Body of pancreas (tissue), 4 donors: ENCODE measurements at regions not wholly inside any gene's neighbourhood (a gene's known extent, or its start where the extent isn't known, plus 50 kb on each side); places are given as distances from the start of the nearest gene placed in this dataset.

Experiments used
- ATAC-seq: fragments of 150-250 bp; one replicate; pipeline ENCODE4 v1.9.1; 2016
- DNase-seq, 4 donors: peaks; one replicate each; pipeline ENCODE4 v3.0.0-alpha.2; 2019
- H3K27ac ChIP-seq, 4 donors: fragments of 200-600 bp; sonication (generic); 1 replicate in 3 of 4; 2 replicates in 1 of 4; pipeline versions ENCODE4 v1.5.1 to v1.6.1; 2016 to 2019; ENCODE audit warnings: mild to moderate bottlenecking in 1 of 4, mixed read lengths in 1 of 4, moderate library complexity in 1 of 4
- H3K27me3 ChIP-seq, 2 donors: fragments of 200-600 bp; sonication (generic); one replicate each; pipeline ENCODE4 v1.6.0; 2016; ENCODE audit warnings: mild to moderate bottlenecking in 1 of 2
- H3K36me3 ChIP-seq, 2 donors: fragments of 200-600 bp; sonication (generic); replicated peaks in 1 of 2; 2 replicates each; pipeline ENCODE4 v1.5.1; 2016; ENCODE audit warnings: low read depth in 2 of 2; ENCODE audit not compliant: insufficient read depth in 1 of 2
- H3K4me1 ChIP-seq: fragments of 200-600 bp; sonication (generic); one replicate; pipeline ENCODE4 v1.6.0; 2016
- H3K4me3 ChIP-seq, 2 donors: fragments of 200-600 bp; sonication (generic); 1 replicate in 1 of 2; 2 replicates in 1 of 2; pipeline ENCODE4 v1.5.1; 2016 to 2019
- H3K9me3 ChIP-seq, 3 donors: fragments of 200-600 bp; sonication (generic); 1 replicate in 2 of 3; 2 replicates in 1 of 3; pipeline ENCODE4 v1.5.1; 2016
- POLR2A ChIP-seq, 3 donors: fragments of 450-650 bp; IDR thresholded peaks; one replicate each; pipeline ENCODE4 v1.6.1; 2016; ENCODE audit warnings: antibody characterized with exemption in 3 of 3, mild to moderate bottlenecking in 2 of 3
- WGBS, 2 donors: methylation state at CpG; one replicate each; pipeline ENCODE4 v1.1.5; 2017; 5-methylcytosine and 5-hydroxymethylcytosine counted together
- intact Hi-C: fragments of 100-400 bp; cut with DNase I; formaldehyde crosslinking; loops from one replicate; pipeline ENCODE4 v1.15.1; 2023
- TF ChIP-seq, protein P1 (sequence below), 7 experiments: fragments of 450-650 bp in 4 of 7; fragments of 200-600 bp in 3 of 7; sonication (generic) in 3 of 7; IDR thresholded peaks; one replicate each; pipeline ENCODE4 v1.5.1; 2016 to 2019; ENCODE audit warnings: antibody characterized with exemption in 7 of 7

DNA sequence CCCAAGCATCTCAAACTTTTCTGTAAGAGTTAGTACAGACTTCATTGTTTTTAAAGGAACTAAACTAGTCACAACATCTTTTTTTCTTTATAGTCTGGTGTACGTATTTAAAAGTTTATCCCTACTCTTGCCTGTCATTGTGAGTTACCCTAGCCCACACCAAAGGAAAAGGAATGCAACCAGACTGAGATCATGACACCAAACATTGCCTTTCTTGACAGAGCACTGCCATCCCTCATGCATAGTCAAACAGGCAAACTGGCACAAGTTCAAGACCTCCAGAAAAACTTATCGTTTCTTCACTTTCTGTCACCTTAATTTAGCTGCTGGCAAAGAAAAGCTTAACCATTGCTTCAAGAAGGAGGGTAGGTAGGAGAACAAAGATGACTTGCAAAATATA lies 448.4 kb upstream of the MANEA start:
- H3K4me1 ChIP-seq: no peaks in the 10 kb centered on the region
- DNase-seq: no peak
- WGBS, 2 donors: 36 to 41% methylated on average over 2 of the region's 2 CpGs
- no peak overlapping the region for H3K4me3 ChIP-seq
- no peaks in the 10 kb centered on the region for H3K36me3 ChIP-seq
- intact Hi-C loops: no loop called here
- no peaks in the 10 kb centered on the region for H3K27me3 ChIP-seq
- TF ChIP-seq, protein P1, sequence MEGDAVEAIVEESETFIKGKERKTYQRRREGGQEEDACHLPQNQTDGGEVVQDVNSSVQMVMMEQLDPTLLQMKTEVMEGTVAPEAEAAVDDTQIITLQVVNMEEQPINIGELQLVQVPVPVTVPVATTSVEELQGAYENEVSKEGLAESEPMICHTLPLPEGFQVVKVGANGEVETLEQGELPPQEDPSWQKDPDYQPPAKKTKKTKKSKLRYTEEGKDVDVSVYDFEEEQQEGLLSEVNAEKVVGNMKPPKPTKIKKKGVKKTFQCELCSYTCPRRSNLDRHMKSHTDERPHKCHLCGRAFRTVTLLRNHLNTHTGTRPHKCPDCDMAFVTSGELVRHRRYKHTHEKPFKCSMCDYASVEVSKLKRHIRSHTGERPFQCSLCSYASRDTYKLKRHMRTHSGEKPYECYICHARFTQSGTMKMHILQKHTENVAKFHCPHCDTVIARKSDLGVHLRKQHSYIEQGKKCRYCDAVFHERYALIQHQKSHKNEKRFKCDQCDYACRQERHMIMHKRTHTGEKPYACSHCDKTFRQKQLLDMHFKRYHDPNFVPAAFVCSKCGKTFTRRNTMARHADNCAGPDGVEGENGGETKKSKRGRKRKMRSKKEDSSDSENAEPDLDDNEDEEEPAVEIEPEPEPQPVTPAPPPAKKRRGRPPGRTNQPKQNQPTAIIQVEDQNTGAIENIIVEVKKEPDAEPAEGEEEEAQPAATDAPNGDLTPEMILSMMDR (IDR thresholded peaks at IDR 0.05): no peak
- TF ChIP-seq POLR2A (IDR thresholded peaks at IDR 0.05): no peak
- H3K27ac ChIP-seq: no peak overlapping the region
- ATAC-seq: no peak
- H3K9me3 ChIP-seq: no peaks in the 10 kb centered on the region

DNA sequence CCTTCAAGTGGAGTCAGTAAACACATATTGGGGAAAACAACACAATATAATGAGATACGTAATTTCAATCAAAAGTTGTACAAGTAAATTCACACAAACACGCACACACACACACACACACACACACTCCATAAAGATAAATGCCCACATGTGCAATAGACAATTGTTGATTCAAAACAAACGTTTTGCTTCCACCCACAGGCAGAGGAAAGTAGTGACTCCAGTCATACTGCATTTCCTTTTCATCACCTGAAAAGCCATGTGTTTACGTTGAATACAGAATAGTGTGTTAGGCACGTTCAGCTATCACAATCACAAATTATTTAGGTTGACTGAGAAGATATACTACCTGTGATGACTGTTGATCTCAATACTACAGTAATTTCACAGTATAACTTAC lies 443.8 kb upstream of the MANEA start:
- H3K9me3 ChIP-seq: no peaks in the 10 kb centered on the region
- H3K27ac ChIP-seq: no peak overlapping the region
- WGBS, 2 donors: 15 to 22% methylated on average over 5 of the region's 5 CpGs
- TF ChIP-seq, protein P1 (IDR thresholded peaks at IDR 0.05): no peak
- no peak for TF ChIP-seq POLR2A (IDR thresholded peaks at IDR 0.05)
- DNase-seq (no peak), ATAC-seq (no peak)
- H3K27me3 ChIP-seq: no peaks in the 10 kb centered on the region
- intact Hi-C loops: no loop called here
- H3K4me1 ChIP-seq: no peaks in the 10 kb centered on the region
- H3K4me3 ChIP-seq: no peak overlapping the region
- no peaks in the 10 kb centered on the region for H3K36me3 ChIP-seq

DNA sequence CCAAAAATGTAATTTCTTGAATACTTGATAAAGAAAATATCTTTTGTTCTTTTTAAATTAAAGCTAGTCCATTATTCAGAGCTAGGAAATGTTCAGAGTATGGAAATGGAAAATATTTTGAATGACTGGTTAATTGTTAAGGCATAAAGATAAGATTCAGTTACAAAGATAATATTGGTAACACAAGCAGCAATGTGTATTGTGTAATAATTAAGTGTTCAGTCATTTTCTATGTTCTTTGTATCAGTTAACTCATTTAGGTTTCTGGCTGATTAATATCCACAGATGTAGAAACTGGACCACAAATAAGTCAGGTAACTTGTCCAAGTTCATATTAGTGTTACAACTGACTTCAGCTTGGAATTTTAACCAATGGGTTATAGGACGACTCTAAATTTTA lies 442.2 kb upstream of the MANEA start:
- Histone ChIP-seq H3K27ac (no peak overlapping the region), H3K9me3 (no peaks in the 10 kb centered on the region), H3K4me3 (no peak overlapping the region), H3K36me3 (no peaks in the 10 kb centered on the region), H3K4me1 (no peaks in the 10 kb centered on the region), H3K27me3 (no peaks in the 10 kb centered on the region)
- no peak for ATAC-seq
- WGBS, 2 donors: 43 to 47% methylated on average over 1 of the region's 1 CpG
- DNase-seq: no peak
- TF ChIP-seq POLR2A (IDR thresholded peaks at IDR 0.05): no peak
- TF ChIP-seq, protein P1 (IDR thresholded peaks at IDR 0.05): no peak
- intact Hi-C loops: no loop called here

DNA sequence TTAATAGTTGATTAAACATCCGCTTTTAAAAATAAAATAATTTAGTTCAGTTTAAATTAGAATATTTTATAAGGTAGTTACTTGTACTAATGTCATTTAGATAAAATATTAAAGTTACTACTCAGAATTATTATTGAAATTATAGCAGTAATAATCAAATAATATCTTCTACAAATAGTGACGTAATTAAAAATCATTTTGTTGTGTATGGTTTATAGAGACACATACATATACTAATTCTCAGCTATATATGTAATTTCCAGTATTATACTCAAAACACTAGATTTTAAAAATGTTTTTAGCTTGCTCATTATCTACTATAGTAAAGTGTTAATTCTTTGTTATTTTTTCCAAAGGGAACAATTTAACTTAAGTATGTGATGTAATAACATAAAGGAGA lies 435.2 kb upstream of the MANEA start:
- no peak for ATAC-seq
- no peak for DNase-seq
- Histone ChIP-seq H3K4me1 (no peaks in the 10 kb centered on the region), H3K36me3 (no peaks in the 10 kb centered on the region), H3K27me3 (no peaks in the 10 kb centered on the region), H3K9me3 (no peaks in the 10 kb centered on the region), H3K27ac (no peak overlapping the region), H3K4me3 (no peak overlapping the region)
- WGBS, 2 donors: 74 to 76% methylated on average over 2 of the region's 2 CpGs
- TF ChIP-seq POLR2A (IDR thresholded peaks at IDR 0.05): no peak
- intact Hi-C loops: no loop called here

DNA sequence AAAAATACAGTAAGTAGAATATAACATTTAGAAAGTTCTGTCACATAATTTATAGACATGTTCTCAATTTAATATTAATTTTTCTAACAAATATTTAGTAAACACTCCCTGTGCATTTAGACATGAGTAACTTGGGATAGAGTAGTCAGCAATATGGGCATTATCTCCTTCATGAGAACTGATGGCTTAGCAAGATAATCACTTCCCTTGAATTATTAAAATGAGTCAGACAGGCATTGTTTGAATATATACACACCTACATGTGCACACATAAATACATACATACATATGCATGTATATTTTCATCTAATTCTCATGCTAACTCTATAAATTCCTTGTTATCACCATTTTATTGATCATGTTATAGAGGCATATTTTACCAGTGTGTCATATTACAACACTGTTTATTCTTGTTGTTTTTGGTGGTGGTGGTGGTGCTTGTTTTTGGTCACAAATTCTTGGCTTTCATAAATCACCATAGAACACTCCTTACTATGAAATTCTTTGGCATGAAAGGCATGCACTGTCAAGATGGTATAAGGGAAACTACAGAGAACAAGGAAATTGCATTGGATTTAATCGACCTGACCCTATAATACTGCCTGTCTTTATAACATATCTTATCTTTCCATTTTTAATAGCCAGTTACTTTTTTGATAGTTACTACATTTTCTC lies 434.5 kb upstream of the MANEA start:
- intact Hi-C loops: no loop called here
- H3K9me3 ChIP-seq: no peaks in the 10 kb centered on the region
- H3K4me1 ChIP-seq: no peaks in the 10 kb centered on the region
- no peak overlapping the region for H3K4me3 ChIP-seq
- no peak overlapping the region for H3K27ac ChIP-seq
- DNase-seq (no peak), ATAC-seq (no peak)
- no peak for TF ChIP-seq POLR2A (IDR thresholded peaks at IDR 0.05)
- TF ChIP-seq, protein P1 (IDR thresholded peaks at IDR 0.05): no peak
- WGBS, 2 donors: 50 to 56% methylated on average over 1 of the region's 1 CpG
- no peaks in the 10 kb centered on the region for H3K36me3 ChIP-seq
- no peaks in the 10 kb centered on the region for H3K27me3 ChIP-seq
